ENCODE measurements at regions not wholly inside any gene's neighbourhood (a gene's known extent, or its start where the extent isn't known, plus 50 kb on each side); places are given as distances from the start of the nearest gene placed in this dataset.

DNA sequence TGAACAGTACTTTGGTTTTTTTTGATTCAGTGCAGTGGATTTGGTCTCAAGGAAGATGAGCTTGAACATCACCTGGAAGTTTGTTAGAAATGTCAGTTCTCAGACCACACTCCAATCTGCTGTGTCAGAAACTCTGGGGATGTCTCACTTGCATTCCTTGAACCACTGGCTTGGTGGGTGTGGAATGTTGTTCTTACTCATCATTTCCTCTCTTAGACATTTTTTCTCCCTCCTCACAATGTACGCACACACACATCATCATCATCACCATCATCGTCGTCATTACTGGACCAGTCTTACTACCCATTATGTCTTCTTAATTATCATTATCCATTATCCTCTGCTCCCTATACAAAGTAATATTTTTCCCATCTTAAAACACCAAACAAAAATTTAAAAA lies 91.9 kb upstream of the KCNK2 start:
- WGBS: 87% methylated on average over 3 of the region's 3 CpGs
- no peak for DNase-seq (ENCODE audit: low spot score)

More for the DNA sequence above, 91.9 kb upstream of the KCNK2 start:
- Histone ChIP-seq H3K9me3 (ENCODE audit: control insufficient read depth in 4 of 4, low read length in 3 of 4) (no peaks in the 10 kb centered on the region), H3K4me3 (ENCODE audit: low read depth in 1 of 3, low read length in 3 of 3) (no peak overlapping the region), H3K4me1 (ENCODE audit: control insufficient read depth in 4 of 4, insufficient read depth in 4 of 4, low read length in 3 of 4) (no peaks in the 10 kb centered on the region), H3K9ac (ENCODE audit: low read depth in 1 of 2, low read length in 2 of 2) (no peak overlapping the region), H3K27me3 (ENCODE audit: control insufficient read depth in 4 of 4, insufficient read depth in 4 of 4, low read length in 3 of 4) (peaks cover 0 to 4% (median 0%) of the 10 kb centered on the region in 4 donors), H3K36me3 (ENCODE audit: control insufficient read depth in 4 of 4, insufficient read depth in 3 of 4, low read depth in 1 of 4, low read length in 3 of 4) (no peaks in the 10 kb centered on the region), H3K27ac (ENCODE audit: low read depth in 1 of 2, low read length in 2 of 2) (no peak overlapping the region)
- TF ChIP-seq ZBTB33 (IDR thresholded peaks at IDR 0.05) (no peak), JUND (IDR thresholded peaks at IDR 0.05) (no peak), MAX (IDR thresholded peaks at IDR 0.05) (no peak), RXRA (IDR thresholded peaks at IDR 0.05) (no peak), RAD21 (IDR thresholded peaks at IDR 0.05) (no peak), EGR1 (IDR thresholded peaks at IDR 0.05; ENCODE audit: low read depth in 2 of 2) (no peak), TAF1 (conservative IDR thresholded peaks at IDR 0.05) (no peak), GABPA (IDR thresholded peaks at IDR 0.05 in 1 of 2, conservative IDR thresholded peaks at IDR 0.05 in 1 of 2) (no peak), SP1 (IDR thresholded peaks at IDR 0.05) (no peak), HNF4G (IDR thresholded peaks at IDR 0.05) (no peak), NR2F2 (IDR thresholded peaks at IDR 0.05) (no peak), YY1 (IDR thresholded peaks at IDR 0.05) (no peak), HNF4A (conservative IDR thresholded peaks at IDR 0.05) (no peak), FOXA2 (IDR thresholded peaks at IDR 0.05) (no peak), FOXA1 (IDR thresholded peaks at IDR 0.05) (no peak), REST (IDR thresholded peaks at IDR 0.05) (no peak)
- TF ChIP-seq, protein P1, sequence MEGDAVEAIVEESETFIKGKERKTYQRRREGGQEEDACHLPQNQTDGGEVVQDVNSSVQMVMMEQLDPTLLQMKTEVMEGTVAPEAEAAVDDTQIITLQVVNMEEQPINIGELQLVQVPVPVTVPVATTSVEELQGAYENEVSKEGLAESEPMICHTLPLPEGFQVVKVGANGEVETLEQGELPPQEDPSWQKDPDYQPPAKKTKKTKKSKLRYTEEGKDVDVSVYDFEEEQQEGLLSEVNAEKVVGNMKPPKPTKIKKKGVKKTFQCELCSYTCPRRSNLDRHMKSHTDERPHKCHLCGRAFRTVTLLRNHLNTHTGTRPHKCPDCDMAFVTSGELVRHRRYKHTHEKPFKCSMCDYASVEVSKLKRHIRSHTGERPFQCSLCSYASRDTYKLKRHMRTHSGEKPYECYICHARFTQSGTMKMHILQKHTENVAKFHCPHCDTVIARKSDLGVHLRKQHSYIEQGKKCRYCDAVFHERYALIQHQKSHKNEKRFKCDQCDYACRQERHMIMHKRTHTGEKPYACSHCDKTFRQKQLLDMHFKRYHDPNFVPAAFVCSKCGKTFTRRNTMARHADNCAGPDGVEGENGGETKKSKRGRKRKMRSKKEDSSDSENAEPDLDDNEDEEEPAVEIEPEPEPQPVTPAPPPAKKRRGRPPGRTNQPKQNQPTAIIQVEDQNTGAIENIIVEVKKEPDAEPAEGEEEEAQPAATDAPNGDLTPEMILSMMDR (IDR thresholded peaks at IDR 0.05; ENCODE audit: low read depth, low read length, missing input control): no peak
- TF ChIP-seq, protein P2, sequence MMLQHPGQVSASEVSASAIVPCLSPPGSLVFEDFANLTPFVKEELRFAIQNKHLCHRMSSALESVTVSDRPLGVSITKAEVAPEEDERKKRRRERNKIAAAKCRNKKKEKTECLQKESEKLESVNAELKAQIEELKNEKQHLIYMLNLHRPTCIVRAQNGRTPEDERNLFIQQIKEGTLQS (IDR thresholded peaks at IDR 0.05): no peak

All from liver (tissue), 8 donors.